ENCODE measurements at regions not wholly inside any gene's neighbourhood (a gene's known extent, or its start where the extent isn't known, plus 50 kb on each side); places are given as distances from the start of the nearest gene placed in this dataset.
"Not testable (repeated sequence)": the region's sequence is repeated elsewhere in the genome, so short reads cannot be mapped to it uniquely, and the experiment has no call there.

DNA sequence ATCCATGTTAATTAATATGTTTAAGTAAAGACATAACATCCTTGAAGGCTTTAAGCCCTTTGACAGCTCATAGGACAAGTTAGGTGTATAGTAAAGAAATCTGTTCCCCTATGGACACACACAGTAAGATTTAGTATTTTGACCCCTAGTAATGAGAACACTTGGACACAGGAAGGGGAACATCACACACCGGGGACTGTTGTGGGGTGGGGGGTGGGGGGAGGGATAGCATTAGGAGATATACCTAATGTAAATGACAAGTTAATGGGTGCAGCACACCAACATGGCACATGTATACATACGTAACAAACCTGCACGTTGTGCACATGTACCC is 59.1 kb upstream of the ZC3H15 start:
- TF ChIP-seq POLR2A (IDR thresholded peaks at IDR 0.05); POLR2AphosphoS5 (IDR thresholded peaks at IDR 0.05; ENCODE audit: insufficient read depth in 1 of 2, low read depth in 1 of 2): not testable (repeated sequence)
- TF ChIP-seq, protein P1, sequence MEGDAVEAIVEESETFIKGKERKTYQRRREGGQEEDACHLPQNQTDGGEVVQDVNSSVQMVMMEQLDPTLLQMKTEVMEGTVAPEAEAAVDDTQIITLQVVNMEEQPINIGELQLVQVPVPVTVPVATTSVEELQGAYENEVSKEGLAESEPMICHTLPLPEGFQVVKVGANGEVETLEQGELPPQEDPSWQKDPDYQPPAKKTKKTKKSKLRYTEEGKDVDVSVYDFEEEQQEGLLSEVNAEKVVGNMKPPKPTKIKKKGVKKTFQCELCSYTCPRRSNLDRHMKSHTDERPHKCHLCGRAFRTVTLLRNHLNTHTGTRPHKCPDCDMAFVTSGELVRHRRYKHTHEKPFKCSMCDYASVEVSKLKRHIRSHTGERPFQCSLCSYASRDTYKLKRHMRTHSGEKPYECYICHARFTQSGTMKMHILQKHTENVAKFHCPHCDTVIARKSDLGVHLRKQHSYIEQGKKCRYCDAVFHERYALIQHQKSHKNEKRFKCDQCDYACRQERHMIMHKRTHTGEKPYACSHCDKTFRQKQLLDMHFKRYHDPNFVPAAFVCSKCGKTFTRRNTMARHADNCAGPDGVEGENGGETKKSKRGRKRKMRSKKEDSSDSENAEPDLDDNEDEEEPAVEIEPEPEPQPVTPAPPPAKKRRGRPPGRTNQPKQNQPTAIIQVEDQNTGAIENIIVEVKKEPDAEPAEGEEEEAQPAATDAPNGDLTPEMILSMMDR (IDR thresholded peaks at IDR 0.05), result not testable (repeated sequence)

All from vagina (tissue), 2 donors.